ENCODE measurements at regions not wholly inside any gene's neighbourhood (a gene's known extent, or its start where the extent isn't known, plus 50 kb on each side); places are given as distances from the start of the nearest gene placed in this dataset.

DNA sequence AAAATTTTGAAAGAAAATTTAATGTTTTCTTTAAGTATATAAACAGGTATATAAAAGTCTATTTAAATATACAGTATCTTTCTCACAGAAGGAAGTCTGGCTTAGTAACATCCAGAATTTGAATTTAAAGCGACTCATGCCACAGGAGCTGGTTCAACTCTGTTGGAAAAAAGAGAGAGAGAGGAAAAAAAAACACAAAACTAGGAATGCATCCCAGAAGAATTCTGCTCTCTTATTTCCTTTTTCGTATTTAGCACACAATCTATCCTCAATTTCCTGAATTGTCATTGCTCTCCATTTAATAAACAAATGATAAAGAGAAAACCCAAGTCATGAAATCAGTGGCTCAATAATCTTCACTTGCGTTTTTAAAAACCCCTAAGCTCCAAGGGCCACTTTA lies 107.5 kb upstream of the SCAF8 start:
- TF ChIP-seq, protein P1, sequence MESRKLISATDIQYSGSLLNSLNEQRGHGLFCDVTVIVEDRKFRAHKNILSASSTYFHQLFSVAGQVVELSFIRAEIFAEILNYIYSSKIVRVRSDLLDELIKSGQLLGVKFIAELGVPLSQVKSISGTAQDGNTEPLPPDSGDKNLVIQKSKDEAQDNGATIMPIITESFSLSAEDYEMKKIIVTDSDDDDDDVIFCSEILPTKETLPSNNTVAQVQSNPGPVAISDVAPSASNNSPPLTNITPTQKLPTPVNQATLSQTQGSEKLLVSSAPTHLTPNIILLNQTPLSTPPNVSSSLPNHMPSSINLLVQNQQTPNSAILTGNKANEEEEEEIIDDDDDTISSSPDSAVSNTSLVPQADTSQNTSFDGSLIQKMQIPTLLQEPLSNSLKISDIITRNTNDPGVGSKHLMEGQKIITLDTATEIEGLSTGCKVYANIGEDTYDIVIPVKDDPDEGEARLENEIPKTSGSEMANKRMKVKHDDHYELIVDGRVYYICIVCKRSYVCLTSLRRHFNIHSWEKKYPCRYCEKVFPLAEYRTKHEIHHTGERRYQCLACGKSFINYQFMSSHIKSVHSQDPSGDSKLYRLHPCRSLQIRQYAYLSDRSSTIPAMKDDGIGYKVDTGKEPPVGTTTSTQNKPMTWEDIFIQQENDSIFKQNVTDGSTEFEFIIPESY (IDR thresholded peaks at IDR 0.05), result no peak
- TF ChIP-seq, protein P2, sequence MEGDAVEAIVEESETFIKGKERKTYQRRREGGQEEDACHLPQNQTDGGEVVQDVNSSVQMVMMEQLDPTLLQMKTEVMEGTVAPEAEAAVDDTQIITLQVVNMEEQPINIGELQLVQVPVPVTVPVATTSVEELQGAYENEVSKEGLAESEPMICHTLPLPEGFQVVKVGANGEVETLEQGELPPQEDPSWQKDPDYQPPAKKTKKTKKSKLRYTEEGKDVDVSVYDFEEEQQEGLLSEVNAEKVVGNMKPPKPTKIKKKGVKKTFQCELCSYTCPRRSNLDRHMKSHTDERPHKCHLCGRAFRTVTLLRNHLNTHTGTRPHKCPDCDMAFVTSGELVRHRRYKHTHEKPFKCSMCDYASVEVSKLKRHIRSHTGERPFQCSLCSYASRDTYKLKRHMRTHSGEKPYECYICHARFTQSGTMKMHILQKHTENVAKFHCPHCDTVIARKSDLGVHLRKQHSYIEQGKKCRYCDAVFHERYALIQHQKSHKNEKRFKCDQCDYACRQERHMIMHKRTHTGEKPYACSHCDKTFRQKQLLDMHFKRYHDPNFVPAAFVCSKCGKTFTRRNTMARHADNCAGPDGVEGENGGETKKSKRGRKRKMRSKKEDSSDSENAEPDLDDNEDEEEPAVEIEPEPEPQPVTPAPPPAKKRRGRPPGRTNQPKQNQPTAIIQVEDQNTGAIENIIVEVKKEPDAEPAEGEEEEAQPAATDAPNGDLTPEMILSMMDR (IDR thresholded peaks at IDR 0.05; ENCODE audit: low read depth, low read length, missing input control), result no peak
- TF ChIP-seq, protein P3, sequence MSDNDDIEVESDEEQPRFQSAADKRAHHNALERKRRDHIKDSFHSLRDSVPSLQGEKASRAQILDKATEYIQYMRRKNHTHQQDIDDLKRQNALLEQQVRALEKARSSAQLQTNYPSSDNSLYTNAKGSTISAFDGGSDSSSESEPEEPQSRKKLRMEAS (IDR thresholded peaks at IDR 0.05), result no peak
- TF ChIP-seq TAF1 (conservative IDR thresholded peaks at IDR 0.05) (no peak), FOXA2 (IDR thresholded peaks at IDR 0.05) (no peak)
